Heart left ventricle (tissue), 16 donors: ENCODE measurements at regions not wholly inside any gene's neighbourhood (a gene's known extent, or its start where the extent isn't known, plus 50 kb on each side); places are given as distances from the start of the nearest gene placed in this dataset.
"Not testable (repeated sequence)": the region's sequence is repeated elsewhere in the genome, so short reads cannot be mapped to it uniquely, and the experiment has no call there.

Source experiments
- ATAC-seq, 4 donors: fragments of 200-7000 bp; cut with Tn5 transposase; one replicate each; pipeline ENCODE4 v1.9.1; 2020 to 2022; ENCODE audit warnings: moderate library complexity in 4 of 4, mild to moderate bottlenecking in 3 of 4, moderate number of reproducible peaks in 1 of 4
- DNase-seq, 5 donors: peaks; one replicate each; pipeline ENCODE4 v3.0.0-alpha.2; 2020
- H3K27ac ChIP-seq, 12 donors: fragments of 200-600 bp; sonication (generic) in 4 of 12; one replicate each; pipeline versions ENCODE4 v1.5.0 to v1.8.0; 2016 to 2022; ENCODE audit warnings: mild to moderate bottlenecking in 2 of 12
- H3K27me3 ChIP-seq, 9 donors: fragments of 200-600 bp; sonication (generic) in 2 of 9; one replicate each; pipeline versions ENCODE4 v1.5.1 to v1.8.0; 2016 to 2022; ENCODE audit warnings: mild to moderate bottlenecking in 3 of 9
- H3K36me3 ChIP-seq, 9 donors: fragments of 200-600 bp; sonication (generic) in 2 of 9; one replicate each; pipeline versions ENCODE4 v1.5.0 to v1.8.0; 2018 to 2022; ENCODE audit warnings: mild to moderate bottlenecking in 2 of 9
- H3K4me1 ChIP-seq, 12 donors: fragments of 200-600 bp; sonication (generic) in 4 of 12; one replicate each; pipeline versions ENCODE4 v1.5.0 to v1.8.0; 2016 to 2022; ENCODE audit warnings: mild to moderate bottlenecking in 3 of 12
- H3K4me3 ChIP-seq, 12 donors: fragments of 200-600 bp; sonication (generic) in 4 of 12; one replicate each; pipeline versions ENCODE4 v1.5.0 to v1.8.0; 2017 to 2022; ENCODE audit warnings: mild to moderate bottlenecking in 9 of 12, moderate library complexity in 4 of 12
- H3K9me3 ChIP-seq, 12 donors: fragments of 200-600 bp; sonication (generic) in 4 of 12; one replicate each; pipeline versions ENCODE4 v1.5.0 to v1.8.0; 2016 to 2022; ENCODE audit warnings: mild to moderate bottlenecking in 1 of 12
- POLR2A ChIP-seq, 2 donors: fragments of 450-650 bp; IDR thresholded peaks; one replicate each; pipeline ENCODE4 v1.6.1; 2017; ENCODE audit warnings: antibody characterized with exemption in 2 of 2, mild to moderate bottlenecking in 2 of 2, moderate library complexity in 2 of 2
- WGBS, 4 donors: extraction: QIAGEN DNeasy Blood & Tissue Kit in 2 of 4; methylation state at CpG; one replicate each; pipeline versions ENCODE4 v1.1.5 to v1.1.7; 2013 to 2018; 5-methylcytosine and 5-hydroxymethylcytosine counted together
- intact Hi-C, 10 donors: fragments of 100-400 bp; cut with DNase I; formaldehyde crosslinking; loops; one replicate each; pipeline versions ENCODE4 v1.11.1 to v1.14.2; 2022
- TF ChIP-seq, protein P1 (sequence below), 12 donors: fragments of 200-600 bp; sonication (generic) in 4 of 12; IDR thresholded peaks; one replicate each; pipeline versions ENCODE4 v1.5.0 to v1.8.0; 2018 to 2022; ENCODE audit warnings: antibody characterized with exemption in 12 of 12, mild to moderate bottlenecking in 5 of 12
- donor health status: ischemic (EF 13 %, LVEDD 7.1; RV severe dilation, severe dysfunction).
- donor health status: healthy with polysubstance abuse.
- donor health status: DM: no; HTN: yes; CAD: no.
- donor health status: DM: no; HTN: no; CAD: no.
- donor health status: ischemic (EF 25% LVEDD 6.9; RV normal size, moderate dysfunction).
- donor health status: ischemic (EF 25% LVEDD 5.7; RV mildly dilated, moderate dysfunction).
- donor health status: healthy.
- donor health status: DM: yes; HTN: yes; CAD: no.
- donor health status: ischemic (EF 35%, LVEDD 5.7; RV mildly dilated, moderate dysfunction).
- donor health status: nonischemic (EF 11% LVEDD 7.7; RV severe dilation, severe dysfunction).
- donor health status: DM: yes; HTN: yes; CAD: no.
- donor health status: PGD.
- donor health status: ischemic (EF 29% LVEDD 5.4; RV normal size, mild dysfunction).
- donor health status: nonischemic (EF 23%, LVEDD 6.1; RV moderate dilation, normal function).

DNA sequence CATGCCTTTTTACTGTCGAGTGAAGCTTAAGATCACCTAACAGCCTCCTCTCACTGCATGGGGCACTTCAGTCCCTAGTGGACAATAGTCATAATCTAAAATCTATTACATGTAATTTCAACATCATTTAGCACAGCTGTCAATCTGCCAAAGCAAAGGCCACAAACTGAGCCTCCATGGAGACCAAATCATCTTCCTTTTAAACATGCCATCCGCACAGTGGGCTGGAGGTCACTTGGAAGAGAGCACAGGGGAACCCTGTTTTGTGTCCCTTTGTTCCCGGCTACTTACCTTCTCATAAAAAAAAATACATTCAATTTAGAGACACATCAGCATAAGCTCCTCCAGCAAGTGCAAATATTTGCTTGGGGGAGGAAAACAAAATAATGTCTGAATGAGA, 167.3 kb downstream of the SQOR start:
- Histone ChIP-seq H3K27ac (no peak overlapping the region), H3K9me3 (no peaks in the 10 kb centered on the region), H3K36me3 (no peaks in the 10 kb centered on the region), H3K4me1 (no peaks in the 10 kb centered on the region), H3K27me3 (no peaks in the 10 kb centered on the region), H3K4me3 (no peak overlapping the region)
- TF ChIP-seq POLR2A (IDR thresholded peaks at IDR 0.05) = no peak
- TF ChIP-seq, protein P1, sequence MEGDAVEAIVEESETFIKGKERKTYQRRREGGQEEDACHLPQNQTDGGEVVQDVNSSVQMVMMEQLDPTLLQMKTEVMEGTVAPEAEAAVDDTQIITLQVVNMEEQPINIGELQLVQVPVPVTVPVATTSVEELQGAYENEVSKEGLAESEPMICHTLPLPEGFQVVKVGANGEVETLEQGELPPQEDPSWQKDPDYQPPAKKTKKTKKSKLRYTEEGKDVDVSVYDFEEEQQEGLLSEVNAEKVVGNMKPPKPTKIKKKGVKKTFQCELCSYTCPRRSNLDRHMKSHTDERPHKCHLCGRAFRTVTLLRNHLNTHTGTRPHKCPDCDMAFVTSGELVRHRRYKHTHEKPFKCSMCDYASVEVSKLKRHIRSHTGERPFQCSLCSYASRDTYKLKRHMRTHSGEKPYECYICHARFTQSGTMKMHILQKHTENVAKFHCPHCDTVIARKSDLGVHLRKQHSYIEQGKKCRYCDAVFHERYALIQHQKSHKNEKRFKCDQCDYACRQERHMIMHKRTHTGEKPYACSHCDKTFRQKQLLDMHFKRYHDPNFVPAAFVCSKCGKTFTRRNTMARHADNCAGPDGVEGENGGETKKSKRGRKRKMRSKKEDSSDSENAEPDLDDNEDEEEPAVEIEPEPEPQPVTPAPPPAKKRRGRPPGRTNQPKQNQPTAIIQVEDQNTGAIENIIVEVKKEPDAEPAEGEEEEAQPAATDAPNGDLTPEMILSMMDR (IDR thresholded peaks at IDR 0.05) = no peak
- ATAC-seq = no peak
- 79 to 87% (median 85%) methylated on average over 3 of the region's 3 CpGs for WGBS, 4 donors
- intact Hi-C loops = loop anchor here in 1 of 10 donors (10.0 kb wide), 1 partner anchor 273 kb away; no protein-coding TSS in a partner anchor
- DNase-seq = no peak

DNA sequence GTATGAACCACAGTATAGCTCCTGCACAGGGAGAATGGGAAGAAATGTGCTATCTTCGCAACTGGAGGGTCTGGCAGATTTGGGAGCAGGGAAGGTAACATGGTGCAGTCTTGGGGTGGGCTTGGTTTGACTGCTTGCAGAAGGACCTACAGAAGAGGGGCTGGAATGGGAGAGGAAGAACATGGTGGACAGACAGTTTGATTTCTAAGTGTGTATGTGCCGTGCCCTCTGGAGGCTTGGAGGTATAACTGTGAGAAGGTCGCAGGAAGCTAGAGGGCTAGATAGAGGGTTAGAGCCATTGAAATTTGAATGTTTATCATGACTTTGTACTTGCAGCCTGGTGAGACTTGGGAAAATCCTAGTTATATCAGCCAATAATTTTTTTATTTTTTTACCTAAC, 169.2 kb downstream of the SQOR start:
- Histone ChIP-seq H3K9me3 (no peaks in the 10 kb centered on the region), H3K36me3 (no peaks in the 10 kb centered on the region), H3K4me1 (no peaks in the 10 kb centered on the region), H3K27me3 (no peaks in the 10 kb centered on the region), H3K27ac (no peak overlapping the region), H3K4me3 (no peak overlapping the region)
- intact Hi-C loops = loop anchor here in 1 of 10 donors (10.0 kb wide), 1 partner anchor 271 kb away; no protein-coding TSS in a partner anchor
- WGBS, 4 donors = 88 to 98% (median 97%) methylated on average over 3 of the region's 3 CpGs
- ATAC-seq (no peak), DNase-seq (no peak)
- no peak for TF ChIP-seq POLR2A (IDR thresholded peaks at IDR 0.05)
- TF ChIP-seq, protein P1 (IDR thresholded peaks at IDR 0.05) = no peak

DNA sequence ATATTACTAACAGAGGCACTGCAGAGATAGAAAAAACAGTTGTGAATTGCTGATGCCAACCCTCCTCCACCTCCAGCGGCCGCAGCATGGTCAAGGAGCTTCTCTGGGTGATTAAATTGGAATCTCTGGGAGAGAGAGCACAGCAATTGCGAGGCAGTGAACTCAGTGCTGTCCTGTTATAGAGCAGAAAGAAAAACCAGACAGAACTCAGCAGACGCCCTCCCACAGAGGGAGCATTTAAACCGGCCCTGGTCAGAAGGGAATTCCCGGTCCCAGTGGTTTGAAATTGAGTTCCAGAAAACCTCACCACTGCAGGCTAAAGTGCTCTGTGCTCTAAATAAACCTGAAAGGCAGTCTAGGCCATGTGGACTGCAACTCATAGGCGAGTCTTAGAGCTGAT, 175.4 kb downstream of the SQOR start:
- no peak overlapping the region for H3K27ac ChIP-seq
- intact Hi-C loops = no loop called here
- 74 to 81% (median 77%) methylated on average over 6 to 7 of the region's 7 CpGs for WGBS, 4 donors
- peaks cover 0 to 10% (median 0%) of the 10 kb centered on the region in 12 donors for H3K4me1 ChIP-seq
- TF ChIP-seq POLR2A (IDR thresholded peaks at IDR 0.05) = no peak
- TF ChIP-seq, protein P1 (IDR thresholded peaks at IDR 0.05) = no peak
- no peak overlapping the region for H3K4me3 ChIP-seq
- ATAC-seq (no peak), DNase-seq (no peak)
- no peaks in the 10 kb centered on the region for H3K27me3 ChIP-seq
- no peaks in the 10 kb centered on the region for H3K36me3 ChIP-seq
- H3K9me3 ChIP-seq = peaks cover 0 to 9% (median 0%) of the 10 kb centered on the region in 12 donors

DNA sequence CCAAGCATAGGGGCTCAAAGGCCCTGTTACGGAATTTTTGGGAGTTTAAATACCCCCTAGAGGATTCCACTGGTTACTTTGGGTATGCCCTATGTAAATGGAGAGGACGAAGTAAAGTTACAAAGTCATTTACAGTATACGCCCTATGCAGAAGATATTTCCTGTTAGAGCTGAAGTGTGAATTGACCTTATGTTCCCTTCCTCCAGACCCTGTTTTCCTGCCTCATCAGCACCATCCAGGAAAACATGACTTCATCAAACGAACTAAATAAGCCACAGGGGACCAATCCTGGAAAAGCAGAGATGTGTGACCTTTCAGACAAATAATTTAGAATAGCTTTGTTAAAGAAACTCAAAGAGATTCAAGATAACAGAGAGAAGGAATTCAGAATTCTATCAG, 177.4 kb downstream of the SQOR start:
- Histone ChIP-seq H3K27ac (no peak overlapping the region), H3K4me3 (no peak overlapping the region), H3K27me3 (no peaks in the 10 kb centered on the region), H3K4me1 (peaks cover 0 to 10% (median 0%) of the 10 kb centered on the region in 12 donors), H3K36me3 (no peaks in the 10 kb centered on the region), H3K9me3 (peaks cover 0 to 19% (median 0%) of the 10 kb centered on the region in 12 donors)
- DNase-seq (no peak), ATAC-seq (peak in 3 of 4 donors; percentile 26 to 84 (median 55))
- WGBS, 4 donors = 32 to 41% (median 35%) methylated on average over 4 of the region's 4 CpGs
- intact Hi-C loops = no loop called here
- TF ChIP-seq, protein P1 (IDR thresholded peaks at IDR 0.05) = no peak
- TF ChIP-seq POLR2A (IDR thresholded peaks at IDR 0.05) = no peak

DNA sequence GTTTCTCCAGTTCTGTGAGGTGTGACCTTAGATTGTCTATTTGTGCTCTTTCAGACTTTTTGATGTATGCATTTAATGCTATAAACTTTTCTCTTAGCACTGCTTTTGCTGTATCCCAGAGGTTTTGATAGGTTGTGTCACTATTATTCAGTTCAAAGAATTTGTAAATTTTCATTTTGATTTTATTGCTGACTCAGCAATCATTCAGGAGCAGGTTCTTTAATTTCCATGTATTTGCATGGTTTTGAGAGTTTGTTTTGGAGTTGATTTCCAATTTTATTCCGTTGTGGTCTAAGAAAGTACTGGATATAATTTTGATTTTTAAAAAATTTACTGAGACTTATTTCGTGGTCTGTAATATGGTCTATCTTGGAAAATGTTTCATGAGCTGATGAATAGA, 182.7 kb downstream of the SQOR start:
- H3K4me3 ChIP-seq, H3K4me1 ChIP-seq, DNase-seq, H3K27me3 ChIP-seq, H3K27ac ChIP-seq, H3K36me3 ChIP-seq, ATAC-seq, intact Hi-C loops: not testable (repeated sequence)
- H3K9me3 ChIP-seq = peaks cover 0 to 24% (median 0%) of the 10 kb centered on the region in 12 donors
- WGBS, 4 donors = 41 to 92% (median 85%) methylated on average over 2 of the region's 2 CpGs
